IMR-90 (cell line): ENCODE measurements at regions not wholly inside any gene's neighbourhood (a gene's known extent, or its start where the extent isn't known, plus 50 kb on each side); places are given as distances from the start of the nearest gene placed in this dataset.

Source experiments
- ATAC-seq: fragments of 200-7000 bp; cut with Tn5 transposase; 2 replicates; pipeline ENCODE4 v1.9.1; 2020; ENCODE audit warnings: low read depth, mild to moderate bottlenecking, moderate library complexity
- BruUV-seq: library from RNA; stranded (reverse); fragments of 400-500 nt; replicated peaks from 2 replicates; lab custom pipeline; 2021; lab: Mats Ljungman, UMichigan
- CTCF ChIA-PET: fragments of 300-600 bp; formaldehyde crosslinking; extraction: SDS; loops from one replicate; lab custom pipeline; 2021; ENCODE audit warnings: antibody characterized with exemption; lab: Yijun Ruan, JAX
- POLR2A ChIA-PET: fragments of 300-600 bp; sonication (Branson Sonifier 250); formaldehyde crosslinking; loops from one replicate; lab custom pipeline; 2022; ENCODE audit warnings: antibody characterized with exemption; ENCODE audit not compliant: unreplicated experiment; lab: Charles Lee
- DNase-seq: peaks from one replicate; pipeline ENCODE4 v3.0.0; 2013
- H2AFZ ChIP-seq: replicated peaks from 2 replicates; pipeline ENCODE3; 2013; ENCODE audit warnings: low read length, mild to moderate bottlenecking; ENCODE audit not compliant: poor library complexity
- H2AK5ac ChIP-seq: 2 replicates; pipeline ENCODE4 v1.6.1; 2013; ENCODE audit warnings: low read depth, low read length, inconsistent platforms
- H2AK9ac ChIP-seq: replicated peaks from 2 replicates; pipeline ENCODE3; 2013; ENCODE audit warnings: mild to moderate bottlenecking, low read depth, low read length, moderate library complexity; ENCODE audit not compliant: poor library complexity
- H2BK120ac ChIP-seq: 2 replicates; pipeline ENCODE4 v1.6.1; 2013; ENCODE audit warnings: low read depth, low read length, inconsistent platforms
- H2BK15ac ChIP-seq: 3 replicates; pipeline ENCODE4 v1.6.1; 2013; ENCODE audit warnings: low read depth, low read length, inconsistent platforms
- H2BK20ac ChIP-seq: 2 replicates; pipeline ENCODE4 v1.6.1; 2013; ENCODE audit warnings: low read depth, mild to moderate bottlenecking, inconsistent platforms, low read length, moderate library complexity
- H2BK5ac ChIP-seq: 2 replicates; pipeline ENCODE4 v1.6.1; 2013; ENCODE audit warnings: mild to moderate bottlenecking, low read depth, low read length, inconsistent platforms; ENCODE audit not compliant: poor library complexity, severe bottlenecking
- H3K14ac ChIP-seq: replicated peaks from 2 replicates; pipeline ENCODE4 v1.6.1; 2013; ENCODE audit warnings: low read depth, low read length, inconsistent platforms
- H3K18ac ChIP-seq: 2 replicates; pipeline ENCODE4 v1.6.1; 2013; ENCODE audit warnings: low read depth, low read length, control low read depth
- H3K23ac ChIP-seq: 2 replicates; pipeline ENCODE4 v1.6.1; 2013; ENCODE audit warnings: low read depth, low read length, inconsistent platforms
- H3K27ac ChIP-seq: 2 replicates; pipeline ENCODE4 v1.5.1; 2013; ENCODE audit warnings: mild to moderate bottlenecking, control low read depth, low read length; ENCODE audit not compliant: insufficient read depth
- H3K27me3 ChIP-seq: 2 replicates; pipeline ENCODE4 v1.6.1; 2013; ENCODE audit warnings: low read length; ENCODE audit not compliant: control insufficient read depth, insufficient read depth
- H3K36me3 ChIP-seq: 2 replicates; pipeline ENCODE4 v1.6.1; 2013; ENCODE audit warnings: low read length, mixed read lengths; ENCODE audit not compliant: control insufficient read depth, insufficient read depth
- H3K4ac ChIP-seq: 2 replicates; pipeline ENCODE4 v1.6.1; 2013; ENCODE audit warnings: low read depth, low read length, inconsistent platforms
- H3K4me1 ChIP-seq: 2 replicates; pipeline ENCODE4 v1.6.1; 2013; ENCODE audit warnings: low read length, mixed read lengths; ENCODE audit not compliant: control insufficient read depth, insufficient read depth
- H3K4me2 ChIP-seq: 2 replicates; pipeline ENCODE4 v1.6.1; 2013; ENCODE audit warnings: low read depth, mild to moderate bottlenecking, control low read depth, low read length, moderate library complexity
- H3K4me3 ChIP-seq: 2 replicates; pipeline ENCODE4 v1.5.1; 2013; ENCODE audit warnings: low read depth, mild to moderate bottlenecking, control low read depth, low read length, moderate library complexity; ENCODE audit not compliant: insufficient read depth
- H3K56ac ChIP-seq: 2 replicates; pipeline ENCODE4 v1.6.1; 2013; ENCODE audit warnings: low read length, inconsistent platforms; ENCODE audit not compliant: insufficient read depth; ENCODE audit errors: extremely low read depth
- H3K79me1 ChIP-seq, 2 experiments: 2 replicates each; pipeline ENCODE4 v1.6.1; 2013; ENCODE audit warnings: low read length in 2 of 2, inconsistent platforms in 1 of 2, low read depth in 1 of 2
- H3K9ac ChIP-seq: 2 replicates; pipeline ENCODE4 v1.6.1; 2013; ENCODE audit warnings: low read depth, low read length, control low read depth
- H3K9me1 ChIP-seq: 2 replicates; pipeline ENCODE4 v1.6.1; 2013; ENCODE audit warnings: low read length, inconsistent platforms; ENCODE audit not compliant: insufficient read depth
- H3K9me3 ChIP-seq: 2 replicates; pipeline ENCODE4 v1.6.1; 2013; ENCODE audit warnings: low read length; ENCODE audit not compliant: control insufficient read depth, insufficient read depth
- H4K20me1 ChIP-seq: 2 replicates; pipeline ENCODE4 v1.6.1; 2013; ENCODE audit warnings: low read length, inconsistent platforms; ENCODE audit not compliant: insufficient read depth
- H4K5ac ChIP-seq: 2 replicates; pipeline ENCODE4 v1.6.1; 2013; ENCODE audit warnings: mild to moderate bottlenecking, low read depth, low read length, control low read depth
- H4K8ac ChIP-seq, 2 experiments: 2 replicates each; pipeline ENCODE4 v1.6.1; 2013; ENCODE audit warnings: low read depth in 2 of 2, low read length in 2 of 2, control low read depth in 1 of 2, inconsistent platforms in 1 of 2
- H4K91ac ChIP-seq: 2 replicates; pipeline ENCODE4 v1.6.1; 2013; ENCODE audit warnings: low read depth, low read length, inconsistent platforms; ENCODE audit not compliant: insufficient read depth
- CEBPB ChIP-seq: IDR thresholded peaks from 2 replicates; pipeline ENCODE4 v1.6.1; 2012; ENCODE audit warnings: low read depth, low read length, improper control_type of control experiment
- CHD1 ChIP-seq: IDR thresholded peaks from 2 replicates; pipeline ENCODE4 v1.6.1; 2012; ENCODE audit warnings: low read depth, low read length, improper control_type of control experiment
- CTCF ChIP-seq: conservative IDR thresholded peaks from 2 replicates; pipeline ENCODE4 v1.5.1; 2012; ENCODE audit warnings: mild to moderate bottlenecking, low read depth, low read length, improper control_type of control experiment
- NFE2L2 ChIP-seq: fragments of 150-350 bp; IDR thresholded peaks from 2 replicates; pipeline ENCODE4 v1.6.1; 2016; ENCODE audit warnings: low read depth, mild to moderate bottlenecking, low read length
- RFX5 ChIP-seq: IDR thresholded peaks from 2 replicates; pipeline ENCODE4 v1.8.0; 2012; ENCODE audit warnings: low read depth, mild to moderate bottlenecking, low read length, moderate library complexity
- SMC3 ChIP-seq: fragments of 150-350 bp; IDR thresholded peaks from 2 replicates; pipeline ENCODE4 v1.6.1; 2016; ENCODE audit warnings: low read depth, mild to moderate bottlenecking, antibody characterized with exemption, low read length, moderate library complexity
- USF2 ChIP-seq: fragments of 150-350 bp; IDR thresholded peaks from 2 replicates; pipeline ENCODE4 v1.6.1; 2017; ENCODE audit warnings: mild to moderate bottlenecking, antibody characterized with exemption, low read length, low read depth
- WGBS, 2 experiments: methylation state at CpG; one replicate each; pipeline versions ENCODE4 v1.1.5 to v1.1.7; 2013; ENCODE audit warnings: missing lambda C conversion rate in 2 of 2; ENCODE audit not compliant: insufficient read length in 1 of 2; ENCODE audit errors: extremely low coverage in 2 of 2; 5-methylcytosine and 5-hydroxymethylcytosine counted together
- dilution Hi-C: fragments of 300-500 bp; cut with HindIII; formaldehyde crosslinking; loops from one replicate; pipeline ENCODE4 v1.14.3; 2018; ENCODE audit warnings: low sequenced_read_pairs; ENCODE audit not compliant: unreplicated experiment
- in situ Hi-C: fragments of 300-500 bp; cut with MboI; formaldehyde crosslinking; loops from 3 replicates; pipeline ENCODE4 v1.14.3; 2019; ENCODE audit warnings: low sequenced_read_pairs, inconsistent platforms, mixed read lengths
- intact Hi-C: fragments of 100-400 bp; cut with micrococcal nuclease; formaldehyde crosslinking; loops from 2 replicates; pipeline ENCODE4 v1.10.0; 2022

- Histone ChIP-seq H3K18ac (no peak overlapping the region), H3K23ac (no peak overlapping the region), H3K9me3 (no peaks in the 10 kb centered on the region), H4K91ac (no peak overlapping the region), H4K20me1 (no peaks in the 10 kb centered on the region), H2AFZ (no peak overlapping the region), H3K14ac (no peak overlapping the region), H3K79me1 (no peaks in the 10 kb centered on the region), H2BK15ac (no peak overlapping the region), H3K9ac (no peak overlapping the region), H3K4me2 (no peak overlapping the region), H3K27me3 (peaks cover 8% of the 10 kb centered on the region), H3K4me3 (no peak overlapping the region), H4K8ac (no peak overlapping the region), H3K27ac (no peak overlapping the region), H2AK5ac (no peak overlapping the region), H3K9me1 (no peaks in the 10 kb centered on the region), H3K4me1 (no peaks in the 10 kb centered on the region), H3K56ac (no peak overlapping the region), H3K36me3 (no peaks in the 10 kb centered on the region), H2BK120ac (no peak overlapping the region), H3K4ac (no peak overlapping the region), H2BK5ac (no peak overlapping the region), H2AK9ac (no peak overlapping the region), H2BK20ac (no peak overlapping the region), H4K5ac (no peak overlapping the region)
- dilution Hi-C loops (no loop called here), in situ Hi-C loops (no loop called here), intact Hi-C loops (no loop called here)
- BruUV-seq: no TSS peak
- ChIA-PET POLR2A (no interaction called here), CTCF (no interaction called here)
- DNase-seq (peak; percentile 5), ATAC-seq (peak; percentile 27; the same call in 1 of the 2 replicates)
- 60% methylated on average over 1 of the region's 4 CpGs; no CpG with 5 or more reads in 1 of the 2 experiments for WGBS, 2 experiments
- no peak for TF ChIP-seq CTCF
- TF ChIP-seq RFX5: no peak
- TF ChIP-seq SMC3: no peak
- no peak for TF ChIP-seq CHD1
- no peak for TF ChIP-seq USF2
- TF ChIP-seq CEBPB: no peak
- TF ChIP-seq NFE2L2: no peak
Measured at GRCh38 chr3:107315141-107315540, 62.1 kb upstream of the CCDC54 start.
